Prostate gland (tissue), 2 donors: ENCODE measurements at regions not wholly inside any gene's neighbourhood (a gene's known extent, or its start where the extent isn't known, plus 50 kb on each side); places are given as distances from the start of the nearest gene placed in this dataset.

Experiments
- CTCF ChIP-seq, 4 experiments: fragments of 200-600 bp in 2 of 4; fragments of 450-650 bp in 2 of 4; sonication (generic) in 2 of 4; IDR thresholded peaks; 1 replicate in 3 of 4; 2 replicates in 1 of 4; pipeline ENCODE4 v1.5.1; 2016 to 2019; ENCODE audit warnings: antibody characterized with exemption in 4 of 4, mild to moderate bottlenecking in 2 of 4, moderate library complexity in 2 of 4
- POLR2A ChIP-seq: fragments of 450-650 bp; IDR thresholded peaks from one replicate; pipeline ENCODE4 v1.6.1; 2016; ENCODE audit warnings: antibody characterized with exemption, mild to moderate bottlenecking
- POLR2AphosphoS5 ChIP-seq: sonication (generic); formaldehyde crosslinking; IDR thresholded peaks from one replicate; pipeline ENCODE4 v1.6.1; 2017; ENCODE audit warnings: antibody characterized with exemption

- TF ChIP-seq CTCF (IDR thresholded peaks at IDR 0.05) (no peak), POLR2A (no peak), POLR2AphosphoS5 (no peak)
These were observed 530.8 kb upstream of the CCDC179 start for GRCh38 chr11:23391031-23391430.
